Nephron progenitor cell (in vitro differentiated cells): ENCODE measurements at regions not wholly inside any gene's neighbourhood (a gene's known extent, or its start where the extent isn't known, plus 50 kb on each side); places are given as distances from the start of the nearest gene placed in this dataset.

Experiments
- DNase-seq: peaks from one replicate; pipeline ENCODE4 v3.0.0; 2021
- H3K27ac Mint-ChIP-seq: 2 replicates; pipeline ENCODE4 v1.8.0; 2021; ENCODE audit warnings: mild to moderate bottlenecking, moderate library complexity, mixed read lengths
- H3K27me3 Mint-ChIP-seq: 2 replicates; pipeline ENCODE4 v1.8.0; 2021; ENCODE audit warnings: mild to moderate bottlenecking, low read depth, mixed read lengths; ENCODE audit not compliant: poor library complexity
- H3K36me3 Mint-ChIP-seq: 2 replicates; pipeline ENCODE4 v1.8.0; 2021; ENCODE audit warnings: low read depth, mixed read lengths
- H3K4me1 Mint-ChIP-seq: 2 replicates; pipeline ENCODE4 v1.8.0; 2021; ENCODE audit warnings: mixed read lengths
- H3K4me3 Mint-ChIP-seq: 2 replicates; pipeline ENCODE4 v1.8.0; 2021; ENCODE audit warnings: mild to moderate bottlenecking, moderate library complexity, mixed read lengths
- H3K9me3 Mint-ChIP-seq: 2 replicates; pipeline ENCODE4 v1.8.0; 2021; ENCODE audit warnings: mild to moderate bottlenecking, moderate library complexity, mixed read lengths
- TF ChIP-seq, protein P1 (sequence below): fragments of 200-600 bp; sonication (generic); IDR thresholded peaks from 2 replicates; pipeline ENCODE4 v1.5.0; 2021; ENCODE audit warnings: antibody characterized with exemption

DNA sequence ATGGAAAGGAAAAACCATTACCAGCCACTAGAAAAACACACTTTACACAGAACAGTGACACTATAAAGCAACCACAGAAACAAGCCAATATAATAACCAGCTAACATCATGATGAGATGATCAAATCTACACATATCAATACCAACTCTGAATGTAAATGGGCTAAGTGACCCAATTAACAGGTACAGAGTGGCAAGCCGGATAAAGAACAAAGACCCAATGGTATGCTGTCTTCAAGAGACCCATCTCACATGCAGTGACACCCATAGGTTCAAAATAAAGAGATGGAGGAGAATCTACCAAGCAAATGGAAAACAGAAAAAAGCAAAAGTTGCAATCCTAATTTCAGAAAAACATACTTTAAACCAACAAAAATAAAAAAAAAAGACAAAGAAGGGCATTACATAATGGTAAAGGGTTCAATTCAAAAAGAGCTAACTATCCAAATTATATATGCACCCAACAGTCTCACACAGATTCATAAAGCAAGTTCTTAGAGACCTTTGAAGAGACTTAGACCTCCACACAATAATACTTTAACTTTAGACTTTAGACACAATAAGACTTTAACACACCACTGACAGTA lies 160.3 kb upstream of the TMEM45B start:
- no peak overlapping the region for H3K27ac Mint-ChIP-seq

DNA sequence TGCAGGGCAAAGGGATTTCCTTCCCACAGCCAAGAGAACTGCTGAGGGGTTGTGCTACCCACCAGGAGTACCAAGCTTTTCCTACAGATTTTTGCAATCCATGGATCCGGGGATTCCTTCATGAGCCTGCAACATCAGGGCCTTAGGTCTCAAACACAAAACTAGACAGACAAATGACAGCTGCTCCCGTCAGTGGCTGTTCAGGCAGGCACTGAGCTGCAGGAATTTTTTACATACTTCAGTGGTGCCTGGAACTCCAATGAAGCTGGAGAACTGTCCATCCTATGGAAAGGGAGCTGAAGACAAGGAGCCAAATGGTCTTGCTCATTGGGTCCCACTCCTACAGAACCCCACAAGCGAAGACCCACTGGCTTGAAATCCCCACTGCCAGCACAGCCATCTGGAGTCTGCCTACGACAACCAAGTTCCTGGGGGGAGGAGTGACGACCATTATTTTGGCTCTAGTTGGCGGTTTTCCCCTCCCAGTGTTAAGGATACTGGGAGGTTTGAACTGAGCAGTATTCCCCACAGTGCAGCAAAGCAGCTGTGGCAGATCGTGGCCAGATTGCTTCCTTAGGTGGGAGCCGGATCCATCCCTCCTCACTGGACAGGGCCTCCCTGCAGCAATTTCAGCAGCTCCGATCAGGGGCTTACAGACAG lies 157.7 kb upstream of the TMEM45B start:
- peaks cover 25% of the 10 kb centered on the region for H3K4me1 Mint-ChIP-seq
- H3K4me3 Mint-ChIP-seq: peak overlapping the region; percentile 37
- no peak overlapping the region for H3K27ac Mint-ChIP-seq
- DNase-seq: no peak
- peaks cover 73% of the 10 kb centered on the region for H3K9me3 Mint-ChIP-seq
- TF ChIP-seq, protein P1, sequence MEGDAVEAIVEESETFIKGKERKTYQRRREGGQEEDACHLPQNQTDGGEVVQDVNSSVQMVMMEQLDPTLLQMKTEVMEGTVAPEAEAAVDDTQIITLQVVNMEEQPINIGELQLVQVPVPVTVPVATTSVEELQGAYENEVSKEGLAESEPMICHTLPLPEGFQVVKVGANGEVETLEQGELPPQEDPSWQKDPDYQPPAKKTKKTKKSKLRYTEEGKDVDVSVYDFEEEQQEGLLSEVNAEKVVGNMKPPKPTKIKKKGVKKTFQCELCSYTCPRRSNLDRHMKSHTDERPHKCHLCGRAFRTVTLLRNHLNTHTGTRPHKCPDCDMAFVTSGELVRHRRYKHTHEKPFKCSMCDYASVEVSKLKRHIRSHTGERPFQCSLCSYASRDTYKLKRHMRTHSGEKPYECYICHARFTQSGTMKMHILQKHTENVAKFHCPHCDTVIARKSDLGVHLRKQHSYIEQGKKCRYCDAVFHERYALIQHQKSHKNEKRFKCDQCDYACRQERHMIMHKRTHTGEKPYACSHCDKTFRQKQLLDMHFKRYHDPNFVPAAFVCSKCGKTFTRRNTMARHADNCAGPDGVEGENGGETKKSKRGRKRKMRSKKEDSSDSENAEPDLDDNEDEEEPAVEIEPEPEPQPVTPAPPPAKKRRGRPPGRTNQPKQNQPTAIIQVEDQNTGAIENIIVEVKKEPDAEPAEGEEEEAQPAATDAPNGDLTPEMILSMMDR: no peak
- H3K27me3 Mint-ChIP-seq: no peaks in the 10 kb centered on the region
- H3K36me3 Mint-ChIP-seq: peaks cover 33% of the 10 kb centered on the region

More for the DNA sequence above, 160.3 kb upstream of the TMEM45B start:
- peaks cover 25% of the 10 kb centered on the region for H3K4me1 Mint-ChIP-seq
- peaks cover 33% of the 10 kb centered on the region for H3K36me3 Mint-ChIP-seq
- H3K27me3 Mint-ChIP-seq: peaks cover 3% of the 10 kb centered on the region
- peaks cover 64% of the 10 kb centered on the region for H3K9me3 Mint-ChIP-seq
- TF ChIP-seq, protein P1: no peak
- H3K4me3 Mint-ChIP-seq: no peak overlapping the region
- DNase-seq: no peak

DNA sequence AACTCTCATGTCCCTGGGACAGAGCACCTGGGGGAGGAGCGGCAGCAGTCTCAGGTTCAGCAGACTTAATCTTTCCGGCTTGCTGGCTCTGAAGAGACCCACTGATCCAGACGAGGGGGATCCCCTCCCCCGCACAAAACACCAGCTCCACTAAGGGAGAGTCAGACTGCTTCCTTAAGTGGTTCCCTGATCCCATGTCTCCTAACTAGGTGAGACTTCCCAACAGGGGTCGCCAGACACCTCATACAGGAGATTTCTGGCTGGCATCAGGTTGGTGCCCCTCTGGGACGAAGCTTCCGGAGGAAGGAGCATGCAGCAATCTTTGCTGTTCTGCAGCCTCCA lies 157.2 kb upstream of the TMEM45B start:
- H3K9me3 Mint-ChIP-seq: peaks cover 72% of the 10 kb centered on the region
- DNase-seq: peak; percentile 45
- peak overlapping the region; percentile 37 for H3K4me3 Mint-ChIP-seq
- TF ChIP-seq, protein P1: no peak
- peak overlapping the region; percentile 52 for H3K27ac Mint-ChIP-seq
- peaks cover 31% of the 10 kb centered on the region for H3K36me3 Mint-ChIP-seq
- peaks cover 25% of the 10 kb centered on the region for H3K4me1 Mint-ChIP-seq
- H3K27me3 Mint-ChIP-seq: no peaks in the 10 kb centered on the region

DNA sequence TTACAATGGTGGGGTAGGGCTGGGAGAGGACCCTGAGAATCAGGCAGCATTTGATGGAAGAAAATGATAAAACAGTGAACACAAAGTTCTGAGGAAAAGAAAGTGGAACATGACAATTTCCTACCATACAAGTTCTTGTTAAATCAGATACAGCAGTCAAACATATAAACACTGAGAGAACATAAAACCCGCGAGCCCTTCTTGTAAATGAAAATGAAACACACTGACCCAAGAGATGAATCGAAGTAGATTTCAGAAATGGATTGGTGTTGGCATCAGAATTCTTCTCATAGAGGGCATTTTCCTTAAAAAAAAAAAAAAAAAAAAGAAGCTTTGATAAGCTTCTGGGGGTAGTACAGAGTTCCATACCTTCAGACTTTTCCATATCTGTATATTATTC lies 134.7 kb upstream of the TMEM45B start:
- peaks cover 11% of the 10 kb centered on the region for H3K9me3 Mint-ChIP-seq

DNA sequence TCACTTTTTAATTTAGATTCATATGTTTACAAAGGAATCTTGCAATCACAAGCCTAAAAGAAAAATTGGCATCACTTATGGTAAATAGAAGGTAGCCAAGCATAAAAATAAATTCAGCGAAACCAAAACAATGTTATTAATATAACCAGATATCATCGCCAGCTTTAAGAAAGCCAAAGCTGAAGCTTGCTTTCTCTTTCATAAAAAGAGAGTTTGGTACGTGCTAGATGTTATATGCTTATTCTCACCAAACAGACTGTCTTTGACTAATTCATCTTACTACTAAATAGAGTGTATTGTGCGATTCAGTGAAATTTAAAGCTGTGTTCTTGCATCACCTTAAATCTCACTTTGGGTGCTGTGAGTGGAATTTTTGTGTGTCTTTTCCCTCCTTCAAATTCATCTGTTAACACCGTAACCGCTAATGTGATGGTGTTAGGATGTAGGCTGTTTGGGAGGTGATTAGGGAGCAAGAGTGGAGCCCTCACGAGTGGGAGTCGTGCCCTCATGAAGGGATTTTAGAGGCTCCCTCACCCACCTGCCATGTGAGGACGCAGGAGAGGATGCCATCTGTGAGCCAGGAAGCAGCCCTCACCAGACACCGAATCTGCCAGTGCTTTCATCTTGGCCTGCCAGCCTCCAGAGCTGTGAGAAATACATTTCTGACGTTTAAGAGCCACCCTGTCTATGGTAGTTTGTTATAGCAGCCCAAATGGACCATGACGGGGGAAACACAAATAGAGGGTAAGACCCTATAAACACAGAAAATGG lies 134.1 kb upstream of the TMEM45B start:
- Mint-ChIP-seq H3K27me3 (peaks cover 10% of the 10 kb centered on the region), H3K4me1 (no peaks in the 10 kb centered on the region), H3K27ac (no peak overlapping the region), H3K4me3 (no peak overlapping the region), H3K36me3 (no peaks in the 10 kb centered on the region), H3K9me3 (peaks cover 18% of the 10 kb centered on the region)
- no peak for DNase-seq
- TF ChIP-seq, protein P1: no peak

More for the DNA sequence above, 134.7 kb upstream of the TMEM45B start:
- no peaks in the 10 kb centered on the region for H3K36me3 Mint-ChIP-seq
- no peaks in the 10 kb centered on the region for H3K4me1 Mint-ChIP-seq
- no peak overlapping the region for H3K27ac Mint-ChIP-seq
- H3K4me3 Mint-ChIP-seq: no peak overlapping the region
- H3K27me3 Mint-ChIP-seq: peaks cover 12% of the 10 kb centered on the region
- DNase-seq: no peak
- TF ChIP-seq, protein P1: no peak
